ENCODE measurements at regions not wholly inside any gene's neighbourhood (a gene's known extent, or its start where the extent isn't known, plus 50 kb on each side); places are given as distances from the start of the nearest gene placed in this dataset.

DNA sequence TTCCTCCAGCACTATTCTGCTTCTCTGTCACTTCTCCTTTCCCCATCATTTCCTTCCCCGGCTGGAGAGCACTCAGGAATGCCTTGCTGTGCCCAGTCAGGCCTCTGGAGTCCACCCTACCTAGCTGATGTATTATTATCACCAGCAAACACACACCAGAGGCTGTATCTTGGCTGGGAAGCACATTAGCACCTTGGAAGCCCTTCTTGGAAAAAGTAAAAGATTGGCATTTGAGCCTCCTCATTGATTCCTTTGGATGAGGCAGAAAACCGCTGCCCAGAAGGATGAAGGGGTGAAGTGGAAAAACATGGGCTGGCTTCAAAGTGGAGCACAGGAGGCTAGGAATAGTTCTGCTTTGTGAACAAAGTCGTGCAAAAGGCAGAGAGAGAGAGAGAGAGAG lies 244.3 kb downstream of the RPLP1 start:
- TF ChIP-seq, protein P1, sequence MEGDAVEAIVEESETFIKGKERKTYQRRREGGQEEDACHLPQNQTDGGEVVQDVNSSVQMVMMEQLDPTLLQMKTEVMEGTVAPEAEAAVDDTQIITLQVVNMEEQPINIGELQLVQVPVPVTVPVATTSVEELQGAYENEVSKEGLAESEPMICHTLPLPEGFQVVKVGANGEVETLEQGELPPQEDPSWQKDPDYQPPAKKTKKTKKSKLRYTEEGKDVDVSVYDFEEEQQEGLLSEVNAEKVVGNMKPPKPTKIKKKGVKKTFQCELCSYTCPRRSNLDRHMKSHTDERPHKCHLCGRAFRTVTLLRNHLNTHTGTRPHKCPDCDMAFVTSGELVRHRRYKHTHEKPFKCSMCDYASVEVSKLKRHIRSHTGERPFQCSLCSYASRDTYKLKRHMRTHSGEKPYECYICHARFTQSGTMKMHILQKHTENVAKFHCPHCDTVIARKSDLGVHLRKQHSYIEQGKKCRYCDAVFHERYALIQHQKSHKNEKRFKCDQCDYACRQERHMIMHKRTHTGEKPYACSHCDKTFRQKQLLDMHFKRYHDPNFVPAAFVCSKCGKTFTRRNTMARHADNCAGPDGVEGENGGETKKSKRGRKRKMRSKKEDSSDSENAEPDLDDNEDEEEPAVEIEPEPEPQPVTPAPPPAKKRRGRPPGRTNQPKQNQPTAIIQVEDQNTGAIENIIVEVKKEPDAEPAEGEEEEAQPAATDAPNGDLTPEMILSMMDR (IDR thresholded peaks at IDR 0.05) = no peak
- TF ChIP-seq POLR2A (IDR thresholded peaks at IDR 0.05) = no peak

All from prostate gland (tissue), 2 donors.